ENCODE measurements at regions not wholly inside any gene's neighbourhood (a gene's known extent, or its start where the extent isn't known, plus 50 kb on each side); places are given as distances from the start of the nearest gene placed in this dataset.

- no peak for TF ChIP-seq CTCF (conservative IDR thresholded peaks at IDR 0.05; ENCODE audit: low read depth, low read length)
- no peak for DNase-seq (ENCODE audit: low read depth)
- H3K4me3 ChIP-seq (ENCODE audit: low read depth, low read length), result no peak overlapping the region
These were observed 1167.8 kb upstream of the MAP3K7 start for GRCh38 chr6:91754691-91755090.

GRCh38 chr6:91751526-91751925 is 1164.7 kb upstream of the MAP3K7 start:
- no peak for TF ChIP-seq CTCF (conservative IDR thresholded peaks at IDR 0.05; ENCODE audit: low read depth, low read length)
- no peak overlapping the region for H3K4me3 ChIP-seq (ENCODE audit: low read depth, low read length)
- DNase-seq (ENCODE audit: low read depth), result no peak

- DNase-seq (ENCODE audit: low read depth), result no peak
- TF ChIP-seq CTCF (conservative IDR thresholded peaks at IDR 0.05; ENCODE audit: low read depth, low read length), result no peak
- no peak overlapping the region for H3K4me3 ChIP-seq (ENCODE audit: low read depth, low read length)
These were observed 1157.7 kb upstream of the MAP3K7 start for GRCh38 chr6:91744566-91744965.

- no peak for DNase-seq (ENCODE audit: low read depth)
- H3K4me3 ChIP-seq (ENCODE audit: low read depth, low read length), result no peak overlapping the region
- no peak for TF ChIP-seq CTCF (conservative IDR thresholded peaks at IDR 0.05; ENCODE audit: low read depth, low read length)
These were observed 1156.9 kb upstream of the MAP3K7 start for GRCh38 chr6:91743756-91744155.

GRCh38 chr6:91731939-91732338 is 1145.1 kb upstream of the MAP3K7 start:
- no peak for DNase-seq (ENCODE audit: low read depth)
- H3K4me3 ChIP-seq (ENCODE audit: low read depth, low read length), result no peak overlapping the region
- no peak for TF ChIP-seq CTCF (conservative IDR thresholded peaks at IDR 0.05; ENCODE audit: low read depth, low read length)

- no peak for DNase-seq (ENCODE audit: low read depth)
- no peak overlapping the region for H3K4me3 ChIP-seq (ENCODE audit: low read depth, low read length)
- no peak for TF ChIP-seq CTCF (conservative IDR thresholded peaks at IDR 0.05; ENCODE audit: low read depth, low read length)
These were observed 1143.8 kb upstream of the MAP3K7 start for GRCh38 chr6:91730710-91731109.

- no peak for TF ChIP-seq CTCF (conservative IDR thresholded peaks at IDR 0.05; ENCODE audit: low read depth, low read length)
- no peak for DNase-seq (ENCODE audit: low read depth)
These were observed 1133.5 kb upstream of the MAP3K7 start for GRCh38 chr6:91720324-91720723.

More at GRCh38 chr6:91720324-91720723, 1133.5 kb upstream of the MAP3K7 start:
- no peak overlapping the region for H3K4me3 ChIP-seq (ENCODE audit: low read depth, low read length)

Measured in epithelial cell of proximal tubule (primary cell).